ENCODE measurements at regions not wholly inside any gene's neighbourhood (a gene's known extent, or its start where the extent isn't known, plus 50 kb on each side); places are given as distances from the start of the nearest gene placed in this dataset.

GRCh38 chr6:4348462-4349112 lies 213.2 kb upstream of the ECI2 start:
- TF ChIP-seq CTCF (IDR thresholded peaks at IDR 0.05; ENCODE audit: low read depth, low read length), result no peak
- TF ChIP-seq POLR2A (IDR thresholded peaks at IDR 0.05; ENCODE audit: extremely low read depth, insufficient read length), result no peak
- no peak for TF ChIP-seq MAX (IDR thresholded peaks at IDR 0.05; ENCODE audit: low read depth, low read length)
